Neural progenitor cell (in vitro differentiated cells): ENCODE measurements at regions not wholly inside any gene's neighbourhood (a gene's known extent, or its start where the extent isn't known, plus 50 kb on each side); places are given as distances from the start of the nearest gene placed in this dataset.
A peak's percentile ranks its signal among the peaks of the same experiment; 100 is the strongest.

Experiments used
- DNase-seq: peaks from one replicate; pipeline ENCODE4 v3.0.0-alpha.2; 2016; ENCODE audit warnings: low spot score
- H2AFZ ChIP-seq: fragments of 200-600 bp; sonication (generic); replicated peaks from 2 replicates; pipeline ENCODE4 v1.6.1; 2016; ENCODE audit warnings: antibody characterized with exemption
- H3F3A ChIP-seq: fragments of 200-600 bp; sonication (generic); 2 replicates; pipeline ENCODE4 v1.6.1; 2016; ENCODE audit warnings: antibody characterized with exemption, low read depth
- H3K27ac ChIP-seq: fragments of 200-600 bp; sonication (generic); 2 replicates; pipeline ENCODE4 v1.5.1; 2016; ENCODE audit warnings: mild to moderate bottlenecking
- H3K27me3 ChIP-seq: fragments of 200-600 bp; sonication (generic); 2 replicates; pipeline ENCODE4 v1.6.1; 2016; ENCODE audit warnings: mild to moderate bottlenecking, moderate library complexity
- H3K36me3 ChIP-seq: fragments of 200-600 bp; sonication (generic); 2 replicates; pipeline ENCODE4 v1.5.1; 2016
- H3K4me1 ChIP-seq: fragments of 200-600 bp; sonication (generic); 2 replicates; pipeline ENCODE4 v1.6.1; 2016; ENCODE audit warnings: mixed run types
- H3K4me2 ChIP-seq: fragments of 200-600 bp; sonication (generic); 2 replicates; pipeline ENCODE4 v1.6.1; 2016
- H3K4me3 ChIP-seq: fragments of 200-600 bp; sonication (generic); 2 replicates; pipeline ENCODE4 v1.5.1; 2016
- H3K79me2 ChIP-seq: fragments of 200-600 bp; sonication (generic); 2 replicates; pipeline ENCODE4 v1.6.1; 2016; ENCODE audit warnings: low read depth
- H3K9ac ChIP-seq: fragments of 200-600 bp; sonication (generic); 2 replicates; pipeline ENCODE4 v1.6.1; 2016
- H3K9me3 ChIP-seq: fragments of 200-600 bp; sonication (generic); 2 replicates; pipeline ENCODE4 v1.5.1; 2016; ENCODE audit warnings: low read depth
- H4K20me1 ChIP-seq: fragments of 200-600 bp; sonication (generic); 2 replicates; pipeline ENCODE4 v1.6.1; 2016; ENCODE audit warnings: low read depth
- H3K27ac Mint-ChIP-seq: 3 replicates; pipeline ENCODE4 v1.8.0; 2021; ENCODE audit warnings: mixed read lengths
- H3K27me3 Mint-ChIP-seq: 2 replicates; pipeline ENCODE4 v1.8.0; 2022; ENCODE audit warnings: low read depth, mild to moderate bottlenecking, inconsistent platforms, moderate library complexity, mixed read lengths; ENCODE audit not compliant: insufficient read depth
- H3K36me3 Mint-ChIP-seq: 3 replicates; pipeline ENCODE4 v1.8.0; 2021; ENCODE audit warnings: mixed read lengths
- H3K4me1 Mint-ChIP-seq: 3 replicates; pipeline ENCODE4 v1.8.0; 2021; ENCODE audit warnings: mixed read lengths
- H3K4me3 Mint-ChIP-seq: 3 replicates; pipeline ENCODE4 v1.8.0; 2021; ENCODE audit warnings: mild to moderate bottlenecking, moderate library complexity, mixed read lengths
- H3K9me3 Mint-ChIP-seq: 3 replicates; pipeline ENCODE4 v1.8.0; 2020; ENCODE audit warnings: mixed read lengths
- CTCF ChIP-seq: fragments of 200-600 bp; sonication (generic); IDR thresholded peaks from 2 replicates; pipeline ENCODE4 v1.5.1; 2017; ENCODE audit warnings: antibody characterized with exemption, mild to moderate bottlenecking
- EZH2 ChIP-seq: fragments of 200-600 bp; sonication (generic); IDR thresholded peaks from 2 replicates; pipeline ENCODE4 v1.6.1; 2017; ENCODE audit warnings: antibody characterized with exemption, mild to moderate bottlenecking, moderate library complexity
- EZH2phosphoT487 ChIP-seq: fragments of 200-600 bp; sonication (generic); IDR thresholded peaks from 2 replicates; pipeline ENCODE4 v1.6.1; 2017; ENCODE audit warnings: antibody characterized with exemption

GRCh38 chr15:100770661-100771584 lies 108.7 kb upstream of the ALDH1A3 start:
- Histone ChIP-seq H3F3A (no peaks in the 10 kb centered on the region), H3K27ac (no peak overlapping the region), H3K36me3 (no peaks in the 10 kb centered on the region), H3K27me3 (no peaks in the 10 kb centered on the region), H3K9ac (no peak overlapping the region), H3K4me3 (no peak overlapping the region), H3K9me3 (no peaks in the 10 kb centered on the region), H3K79me2 (no peaks in the 10 kb centered on the region), H2AFZ (no peak overlapping the region), H3K4me1 (peaks cover 21% of the 10 kb centered on the region), H3K4me2 (no peak overlapping the region), H4K20me1 (no peaks in the 10 kb centered on the region)
- no peak for DNase-seq
- peaks cover 22% of the 10 kb centered on the region for H3K4me1 Mint-ChIP-seq
- H3K4me3 Mint-ChIP-seq = no peak overlapping the region
- H3K27ac Mint-ChIP-seq = peak overlapping the region; percentile 74
- H3K9me3 Mint-ChIP-seq = peaks cover 12% of the 10 kb centered on the region
- TF ChIP-seq EZH2 = no peak
- TF ChIP-seq EZH2phosphoT487 = no peak
- no peak for TF ChIP-seq CTCF
- H3K27me3 Mint-ChIP-seq = peaks cover 8% of the 10 kb centered on the region
- no peaks in the 10 kb centered on the region for H3K36me3 Mint-ChIP-seq

- no peak for DNase-seq
- no peak overlapping the region for H3K4me2 ChIP-seq
- H3K9ac ChIP-seq = no peak overlapping the region
Measured at GRCh38 chr15:100771746-100772145, 107.9 kb upstream of the ALDH1A3 start.

DNA sequence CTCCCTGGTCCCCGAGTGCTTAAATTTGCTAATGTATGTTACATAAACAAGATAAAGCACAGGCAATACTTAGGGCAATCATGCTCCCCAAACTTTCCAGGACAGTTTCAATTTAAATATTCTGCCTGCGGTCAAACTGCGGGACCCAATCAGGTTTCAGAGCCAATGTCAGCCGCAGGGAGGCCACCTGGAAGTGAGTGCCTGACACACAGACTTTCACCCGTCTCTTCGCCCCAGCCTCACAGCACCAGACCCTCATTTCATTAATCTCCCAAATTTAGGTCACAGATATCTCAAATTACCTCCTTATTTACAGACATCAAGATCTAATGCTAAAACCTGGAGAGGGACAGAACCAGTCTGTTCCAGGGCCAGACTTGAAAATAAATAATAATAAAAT lies 107.2 kb upstream of the ALDH1A3 start:
- H3K4me3 ChIP-seq = no peak overlapping the region
- Mint-ChIP-seq H3K36me3 (no peaks in the 10 kb centered on the region), H3K9me3 (peaks cover 15% of the 10 kb centered on the region), H3K27me3 (peaks cover 7% of the 10 kb centered on the region), H3K4me3 (peak overlapping the region; percentile 6), H3K4me1 (peaks cover 17% of the 10 kb centered on the region), H3K27ac (peak overlapping the region; percentile 46)
- TF ChIP-seq EZH2 (no peak), CTCF (no peak), EZH2phosphoT487 (no peak)
- peak overlapping the region; percentile 43 for H2AFZ ChIP-seq
- no peak overlapping the region for H3K27ac ChIP-seq
- H3K27me3 ChIP-seq = no peaks in the 10 kb centered on the region
- DNase-seq = no peak
- H3K9me3 ChIP-seq = no peaks in the 10 kb centered on the region
- peaks cover 12% of the 10 kb centered on the region for H3K4me1 ChIP-seq
- no peaks in the 10 kb centered on the region for H4K20me1 ChIP-seq
- H3F3A ChIP-seq = no peaks in the 10 kb centered on the region
- no peak overlapping the region for H3K9ac ChIP-seq
- H3K79me2 ChIP-seq = no peaks in the 10 kb centered on the region
- H3K36me3 ChIP-seq = no peaks in the 10 kb centered on the region
- no peak overlapping the region for H3K4me2 ChIP-seq

More at GRCh38 chr15:100771746-100772145, 107.9 kb upstream of the ALDH1A3 start:
- Histone ChIP-seq H3K27ac (no peak overlapping the region), H4K20me1 (no peaks in the 10 kb centered on the region), H3K36me3 (no peaks in the 10 kb centered on the region), H3K79me2 (no peaks in the 10 kb centered on the region), H3K4me3 (no peak overlapping the region), H3K9me3 (no peaks in the 10 kb centered on the region), H2AFZ (no peak overlapping the region), H3F3A (no peaks in the 10 kb centered on the region), H3K4me1 (peaks cover 12% of the 10 kb centered on the region), H3K27me3 (no peaks in the 10 kb centered on the region)
- Mint-ChIP-seq H3K27me3 (peaks cover 8% of the 10 kb centered on the region), H3K27ac (no peak overlapping the region), H3K36me3 (no peaks in the 10 kb centered on the region), H3K4me1 (peaks cover 17% of the 10 kb centered on the region), H3K9me3 (peaks cover 15% of the 10 kb centered on the region), H3K4me3 (no peak overlapping the region)
- no peak for TF ChIP-seq EZH2
- no peak for TF ChIP-seq CTCF
- TF ChIP-seq EZH2phosphoT487 = no peak
